ENCODE measurements at regions not wholly inside any gene's neighbourhood (a gene's known extent, or its start where the extent isn't known, plus 50 kb on each side); places are given as distances from the start of the nearest gene placed in this dataset.

- in situ Hi-C loops (cut with MboI; ENCODE audit: low sequenced_read_pairs): no loop called here
Observed at GRCh38 chr16:13852827-13853226, 67.1 kb upstream of the ERCC4 start.

GRCh38 chr16:13856398-13856797 lies 63.6 kb upstream of the ERCC4 start:
- in situ Hi-C loops (cut with MboI; ENCODE audit: low sequenced_read_pairs): no loop called here

GRCh38 chr16:13856811-13857511 lies 63.0 kb upstream of the ERCC4 start:
- in situ Hi-C loops (cut with MboI; ENCODE audit: low sequenced_read_pairs): no loop called here

- in situ Hi-C loops (cut with MboI; ENCODE audit: low sequenced_read_pairs): no loop called here
Observed at GRCh38 chr16:13858873-13859580, 60.9 kb upstream of the ERCC4 start.

- in situ Hi-C loops (cut with MboI; ENCODE audit: low sequenced_read_pairs): no loop called here
Observed at GRCh38 chr16:13863075-13863765, 56.7 kb upstream of the ERCC4 start.

DNA sequence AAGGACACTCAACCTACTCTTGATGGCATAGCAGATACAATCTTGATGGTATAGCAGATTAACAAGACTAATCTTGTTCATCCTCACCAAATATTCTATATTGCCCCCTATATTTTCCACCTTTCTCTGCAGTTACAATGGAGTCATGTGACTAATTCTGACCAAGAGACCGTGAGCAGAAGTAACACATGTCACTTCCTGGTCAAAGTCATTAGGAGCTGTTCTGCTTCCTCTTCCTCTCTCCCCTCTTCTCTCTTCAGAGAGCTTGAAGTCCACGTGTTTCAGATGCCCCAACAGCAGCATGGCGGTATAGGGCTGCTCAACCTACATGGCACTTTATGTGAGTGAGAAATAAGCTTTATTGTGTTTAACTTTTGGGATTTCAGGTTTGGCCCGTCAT lies 55.3 kb upstream of the ERCC4 start:
- in situ Hi-C loops (cut with MboI; ENCODE audit: low sequenced_read_pairs): no loop called here

DNA sequence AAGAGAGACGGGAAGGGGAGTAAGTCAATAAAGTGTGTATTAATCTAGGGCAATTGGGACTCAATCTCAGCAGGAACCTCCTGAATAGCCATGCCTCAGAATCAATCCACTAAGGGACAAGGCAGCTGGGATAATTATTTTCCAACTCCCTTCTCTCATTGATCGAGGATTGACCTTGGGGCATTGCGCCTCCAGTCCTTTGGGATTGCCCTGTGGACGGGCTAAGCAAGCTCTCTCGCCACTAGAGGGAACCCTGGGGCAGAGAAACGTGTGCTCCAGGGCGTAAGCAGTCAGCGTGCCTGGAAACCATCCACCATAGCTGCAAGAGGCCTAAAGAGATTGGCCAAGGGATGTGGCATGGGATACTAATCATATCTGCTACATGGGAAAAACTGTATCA lies 53.9 kb upstream of the ERCC4 start:
- in situ Hi-C loops (cut with MboI; ENCODE audit: low sequenced_read_pairs): no loop called here
